Stomach smooth muscle (tissue), 2 donors: ENCODE measurements at regions not wholly inside any gene's neighbourhood (a gene's known extent, or its start where the extent isn't known, plus 50 kb on each side); places are given as distances from the start of the nearest gene placed in this dataset.

Source experiments
- H3K27ac ChIP-seq: one replicate; pipeline ENCODE4 v1.7.0; 2013; ENCODE audit warnings: mild to moderate bottlenecking, low read length, inconsistent platforms
- H3K27me3 ChIP-seq, 2 donors: one replicate each; pipeline ENCODE4 v1.7.0; 2013; ENCODE audit warnings: low read length in 2 of 2; ENCODE audit not compliant: insufficient read depth in 2 of 2, control insufficient read depth in 1 of 2
- H3K36me3 ChIP-seq, 2 donors: one replicate each; pipeline ENCODE4 v1.7.0; 2013; ENCODE audit warnings: low read length in 2 of 2; ENCODE audit not compliant: control insufficient read depth in 2 of 2, insufficient read depth in 2 of 2
- H3K4me1 ChIP-seq: one replicate; pipeline ENCODE4 v1.7.0; 2013; ENCODE audit warnings: low read length; ENCODE audit not compliant: control insufficient read depth, insufficient read depth
- H3K4me3 ChIP-seq, 2 donors: one replicate each; pipeline ENCODE4 v1.7.0; 2013; ENCODE audit warnings: low read length in 2 of 2
- H3K9ac ChIP-seq, 2 donors: one replicate each; pipeline ENCODE4 v1.7.0; 2013; ENCODE audit warnings: low read length in 2 of 2, mild to moderate bottlenecking in 1 of 2
- H3K9me3 ChIP-seq, 2 donors: one replicate each; pipeline ENCODE4 v1.7.0; 2013; ENCODE audit warnings: low read length in 2 of 2; ENCODE audit not compliant: control insufficient read depth in 2 of 2
- donor health status: healthy.
- donor health status: Pancreatic carcinoma.

GRCh38 chr3:101069901-101070798 lies 76.9 kb upstream of the ABI3BP start:
- Histone ChIP-seq H3K4me3 (no peak overlapping the region), H3K36me3 (no peaks in the 10 kb centered on the region), H3K9ac (no peak overlapping the region), H3K27me3 (no peaks in the 10 kb centered on the region), H3K4me1 (no peaks in the 10 kb centered on the region), H3K9me3 (no peaks in the 10 kb centered on the region), H3K27ac (no peak overlapping the region)

DNA sequence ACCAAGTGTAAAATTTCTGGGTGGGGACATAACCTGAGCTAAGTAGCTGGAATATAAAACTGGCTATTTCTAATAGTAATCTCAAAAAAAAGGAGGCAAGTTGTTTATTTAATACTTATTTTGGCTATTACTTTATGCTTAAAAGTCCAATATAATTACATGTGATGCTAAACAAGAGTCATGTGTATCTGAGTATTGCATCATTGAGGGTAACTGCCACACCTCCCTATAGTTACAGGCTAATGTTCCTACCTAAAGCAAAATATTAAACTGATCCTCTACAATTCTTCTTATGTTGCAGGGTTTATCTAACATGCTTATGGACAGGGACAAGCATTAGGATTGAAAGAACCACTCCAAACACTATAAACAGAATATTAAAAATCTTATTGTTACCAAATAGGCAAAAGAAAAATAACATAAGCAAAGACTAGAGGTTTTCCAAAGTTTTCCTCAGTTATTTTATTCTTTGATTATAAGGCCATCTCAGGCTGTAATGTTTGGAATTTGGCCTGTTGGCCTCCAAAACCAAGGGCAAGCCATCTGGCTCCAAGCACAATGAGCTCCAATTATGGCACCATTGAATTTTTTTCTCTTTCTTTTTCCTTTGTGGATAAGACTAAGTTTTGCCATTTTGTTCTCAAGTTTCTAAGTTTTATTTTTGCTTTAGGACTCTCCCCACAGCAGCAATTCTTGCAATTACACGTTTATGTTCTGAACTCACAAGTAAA lies 75.8 kb upstream of the ABI3BP start:
- Histone ChIP-seq H3K4me1 (no peaks in the 10 kb centered on the region), H3K4me3 (no peak overlapping the region), H3K36me3 (no peaks in the 10 kb centered on the region), H3K27me3 (no peaks in the 10 kb centered on the region), H3K9me3 (no peaks in the 10 kb centered on the region), H3K9ac (no peak overlapping the region), H3K27ac (no peak overlapping the region)

DNA sequence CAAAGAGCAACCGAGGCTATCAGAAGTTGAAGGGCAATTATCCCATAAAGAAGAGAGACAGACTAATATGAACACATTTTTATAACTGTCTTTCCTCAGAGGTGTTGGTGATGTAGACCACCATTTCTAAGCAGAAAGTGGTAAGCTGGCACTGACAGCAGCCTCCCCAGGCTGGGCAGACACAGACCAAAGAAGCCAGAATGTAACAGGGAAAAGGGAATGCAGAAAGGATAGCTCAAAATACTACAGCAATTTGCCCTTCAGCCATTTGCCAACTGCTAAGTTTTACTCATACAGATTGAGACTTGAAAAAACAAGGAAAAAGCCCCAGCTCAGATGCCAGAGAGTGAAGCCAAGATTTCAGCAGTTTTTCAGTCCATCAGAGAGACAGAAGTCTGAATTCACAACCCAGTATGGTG lies 73.5 kb upstream of the ABI3BP start:
- H3K4me1 ChIP-seq = no peaks in the 10 kb centered on the region
- H3K36me3 ChIP-seq = no peaks in the 10 kb centered on the region
- no peaks in the 10 kb centered on the region for H3K9me3 ChIP-seq
- no peak overlapping the region for H3K9ac ChIP-seq
- no peak overlapping the region for H3K27ac ChIP-seq
- no peak overlapping the region for H3K4me3 ChIP-seq
- no peaks in the 10 kb centered on the region for H3K27me3 ChIP-seq

DNA sequence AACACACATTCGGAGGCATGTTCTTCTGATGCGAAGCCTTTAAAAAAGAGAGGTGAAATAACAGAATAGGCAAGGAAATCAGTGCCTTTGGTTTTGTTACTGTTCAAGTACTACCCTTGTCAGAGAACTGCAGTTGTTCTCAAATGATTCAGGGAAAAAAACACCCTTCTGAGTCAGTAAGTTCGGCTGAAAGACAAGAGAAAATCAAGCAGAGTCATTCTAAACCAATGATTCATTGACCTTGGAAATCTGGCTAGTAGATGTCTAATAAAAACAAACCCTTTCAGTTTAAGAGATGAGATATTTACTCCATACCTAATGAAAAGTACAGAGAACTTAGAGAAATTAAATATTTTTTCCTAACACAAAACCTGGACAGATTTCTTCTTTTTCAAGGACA lies 72.7 kb upstream of the ABI3BP start:
- Histone ChIP-seq H3K9me3 (peaks cover 0 to under 1% of the 10 kb centered on the region in 2 donors), H3K27ac (no peak overlapping the region), H3K27me3 (no peaks in the 10 kb centered on the region), H3K4me3 (no peak overlapping the region), H3K36me3 (no peaks in the 10 kb centered on the region), H3K4me1 (no peaks in the 10 kb centered on the region), H3K9ac (no peak overlapping the region)

DNA sequence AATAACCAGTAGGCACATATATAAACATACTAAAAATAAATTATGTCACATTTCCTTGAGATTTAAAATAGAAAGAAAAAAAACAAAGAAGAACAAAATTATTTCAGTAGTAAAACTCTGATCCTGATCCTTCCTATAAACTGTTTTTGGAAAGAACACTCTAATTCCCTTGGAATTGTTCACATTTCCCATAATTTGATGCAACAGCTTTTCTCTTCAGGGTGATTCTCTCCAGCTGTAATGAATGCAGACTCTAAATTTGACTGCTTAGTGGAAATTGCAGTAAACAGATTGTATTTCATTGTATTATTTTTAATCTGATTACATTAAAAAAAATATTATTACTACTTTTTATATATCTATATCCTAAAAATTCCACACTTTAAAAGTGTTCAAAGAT lies 70.2 kb upstream of the ABI3BP start:
- H3K4me1 ChIP-seq = no peaks in the 10 kb centered on the region
- H3K9ac ChIP-seq = no peak overlapping the region
- peaks cover 0 to 6% of the 10 kb centered on the region in 2 donors for H3K9me3 ChIP-seq
- no peak overlapping the region for H3K27ac ChIP-seq
- H3K27me3 ChIP-seq = no peaks in the 10 kb centered on the region
- H3K36me3 ChIP-seq = no peaks in the 10 kb centered on the region
- H3K4me3 ChIP-seq = no peak overlapping the region

- no peaks in the 10 kb centered on the region for H3K27me3 ChIP-seq
Observed at GRCh38 chr3:101061312-101061711, 68.1 kb upstream of the ABI3BP start.

DNA sequence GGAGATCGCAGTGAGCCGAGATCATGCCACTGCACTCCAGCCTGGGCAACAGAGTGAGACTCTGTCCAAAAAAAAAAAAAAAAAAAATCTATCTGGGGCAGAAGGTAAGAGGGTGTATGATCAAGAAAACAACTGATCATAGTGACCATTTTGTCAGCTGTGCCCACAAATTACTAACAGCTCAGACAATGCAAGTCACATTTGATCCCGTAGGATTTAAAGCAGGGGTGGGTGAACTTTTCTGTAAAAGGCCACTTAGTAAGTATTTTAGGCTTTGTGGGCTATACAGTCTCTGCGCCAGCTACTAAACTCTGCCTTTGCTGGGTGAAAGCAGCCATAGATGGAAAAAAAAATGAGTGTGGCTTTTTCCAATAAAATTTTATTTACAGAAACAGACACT lies 57.6 kb upstream of the ABI3BP start:
- Histone ChIP-seq H3K9ac (no peak overlapping the region), H3K4me3 (no peak overlapping the region), H3K9me3 (no peaks in the 10 kb centered on the region), H3K36me3 (no peaks in the 10 kb centered on the region), H3K27ac (no peak overlapping the region), H3K4me1 (no peaks in the 10 kb centered on the region), H3K27me3 (no peaks in the 10 kb centered on the region)

More at GRCh38 chr3:101061312-101061711, 68.1 kb upstream of the ABI3BP start:
- no peaks in the 10 kb centered on the region for H3K4me1 ChIP-seq
- H3K27ac ChIP-seq = no peak overlapping the region
- no peak overlapping the region for H3K4me3 ChIP-seq
- no peaks in the 10 kb centered on the region for H3K36me3 ChIP-seq
- peaks cover 0 to 6% of the 10 kb centered on the region in 2 donors for H3K9me3 ChIP-seq
- H3K9ac ChIP-seq = no peak overlapping the region

- Histone ChIP-seq H3K27me3 (no peaks in the 10 kb centered on the region), H3K36me3 (no peaks in the 10 kb centered on the region), H3K27ac (no peak overlapping the region)
Observed at GRCh38 chr3:101050046-101050445, 56.8 kb upstream of the ABI3BP start.

GRCh38 chr3:101049532-101049931 lies 56.3 kb upstream of the ABI3BP start:
- Histone ChIP-seq H3K9me3 (no peaks in the 10 kb centered on the region), H3K4me3 (no peak overlapping the region), H3K36me3 (no peaks in the 10 kb centered on the region), H3K27me3 (no peaks in the 10 kb centered on the region), H3K27ac (no peak overlapping the region), H3K9ac (no peak overlapping the region), H3K4me1 (no peaks in the 10 kb centered on the region)

More at GRCh38 chr3:101050046-101050445, 56.8 kb upstream of the ABI3BP start:
- no peak overlapping the region for H3K4me3 ChIP-seq
- no peaks in the 10 kb centered on the region for H3K4me1 ChIP-seq
- no peak overlapping the region for H3K9ac ChIP-seq
- no peaks in the 10 kb centered on the region for H3K9me3 ChIP-seq

GRCh38 chr3:101043687-101044078 lies 50.5 kb upstream of the ABI3BP start:
- no peak overlapping the region for H3K9ac ChIP-seq
- no peaks in the 10 kb centered on the region for H3K27me3 ChIP-seq
- H3K27ac ChIP-seq = no peak overlapping the region
- H3K4me1 ChIP-seq = no peaks in the 10 kb centered on the region
- no peak overlapping the region for H3K4me3 ChIP-seq
- H3K36me3 ChIP-seq = no peaks in the 10 kb centered on the region
- H3K9me3 ChIP-seq = no peaks in the 10 kb centered on the region
